GM23338 (cell line): ENCODE measurements at regions not wholly inside any gene's neighbourhood (a gene's known extent, or its start where the extent isn't known, plus 50 kb on each side); places are given as distances from the start of the nearest gene placed in this dataset.
A peak's percentile ranks its signal among the peaks of the same experiment; 100 is the strongest.

ENCODE experiments used
- ATAC-seq: fragments of 200-7000 bp; cut with Tn5 transposase; 3 replicates; pipeline ENCODE4 v1.9.1; 2020
- DNase-seq: peaks from one replicate; pipeline ENCODE4 v3.0.0-alpha.2; 2015; ENCODE audit warnings: low spot score
- H2AFZ ChIP-seq: fragments of 200-600 bp; sonication (generic); 2 replicates; pipeline ENCODE4 v1.8.0; 2016; ENCODE audit warnings: antibody characterized with exemption, mild to moderate bottlenecking, moderate library complexity
- H3F3A ChIP-seq: fragments of 200-600 bp; sonication (generic); replicated peaks from 2 replicates; pipeline ENCODE4 v1.8.0; 2017; ENCODE audit warnings: antibody characterized with exemption, mixed run types, low read depth
- H3K27ac ChIP-seq: fragments of 200-600 bp; sonication (generic); 2 replicates; pipeline ENCODE4 v1.6.1; 2016; ENCODE audit warnings: low read depth
- H3K27me3 ChIP-seq: fragments of 200-600 bp; sonication (generic); 2 replicates; pipeline ENCODE4 v1.8.0; 2016; ENCODE audit warnings: mild to moderate bottlenecking, mixed run types, moderate library complexity; ENCODE audit not compliant: insufficient read depth
- H3K36me3 ChIP-seq: fragments of 200-600 bp; sonication (generic); 2 replicates; pipeline ENCODE4 v1.8.0; 2016; ENCODE audit warnings: mild to moderate bottlenecking; ENCODE audit not compliant: insufficient read depth
- H3K4me1 ChIP-seq: fragments of 200-600 bp; sonication (generic); 2 replicates; pipeline ENCODE4 v1.8.0; 2016; ENCODE audit warnings: mild to moderate bottlenecking, moderate library complexity; ENCODE audit not compliant: insufficient read depth
- H3K4me2 ChIP-seq: fragments of 200-600 bp; sonication (generic); 2 replicates; pipeline ENCODE4 v1.7.1; 2017; ENCODE audit warnings: mixed run types
- H3K4me3 ChIP-seq: fragments of 200-600 bp; sonication (generic); 2 replicates; pipeline ENCODE4 v1.6.1; 2016; ENCODE audit warnings: mixed run types
- H3K79me2 ChIP-seq: fragments of 200-600 bp; sonication (generic); replicated peaks from 2 replicates; pipeline ENCODE4 v1.8.0; 2017; ENCODE audit warnings: mild to moderate bottlenecking; ENCODE audit not compliant: insufficient read depth
- H3K9me2 ChIP-seq: fragments of 200-600 bp; sonication (generic); 2 replicates; pipeline ENCODE4 v1.8.0; 2017; ENCODE audit not compliant: insufficient read depth
- H4K20me1 ChIP-seq: fragments of 200-600 bp; sonication (generic); replicated peaks from 2 replicates; pipeline ENCODE4 v1.8.0; 2017; ENCODE audit warnings: mild to moderate bottlenecking; ENCODE audit not compliant: insufficient read depth
- H3K27ac Mint-ChIP-seq: 2 replicates; pipeline ENCODE4 v1.8.0; 2020; ENCODE audit warnings: inconsistent platforms, mild to moderate bottlenecking, moderate library complexity, mixed read lengths
- H3K27me3 Mint-ChIP-seq: 3 replicates; pipeline ENCODE4 v1.8.0; 2022; ENCODE audit warnings: low read depth, mild to moderate bottlenecking, moderate library complexity, mixed read lengths, inconsistent platforms; ENCODE audit not compliant: insufficient read depth, poor library complexity
- H3K36me3 Mint-ChIP-seq: 3 replicates; pipeline ENCODE4 v1.8.0; 2021; ENCODE audit warnings: low read depth, mild to moderate bottlenecking, inconsistent platforms, moderate library complexity, mixed read lengths
- H3K4me1 Mint-ChIP-seq: 3 replicates; pipeline ENCODE4 v1.8.0; 2020; ENCODE audit warnings: mild to moderate bottlenecking, inconsistent platforms, mixed read lengths
- H3K4me3 Mint-ChIP-seq: 3 replicates; pipeline ENCODE4 v1.8.0; 2021; ENCODE audit warnings: moderate library complexity, mild to moderate bottlenecking, inconsistent platforms, mixed read lengths
- H3K9me3 Mint-ChIP-seq: 3 replicates; pipeline ENCODE4 v1.8.0; 2020; ENCODE audit warnings: moderate library complexity, mild to moderate bottlenecking, inconsistent platforms, mixed read lengths
- CREB1 ChIP-seq: fragments of 250-450 bp; sonication (Bioruptor Pico); IDR thresholded peaks from 2 replicates; pipeline ENCODE4 v1.5.0; 2020; ENCODE audit warnings: low read depth, mild to moderate bottlenecking, moderate library complexity
- CTCF ChIP-seq, 2 experiments: fragments of 200-600 bp in 1 of 2; sonication (generic) in 1 of 2; conservative IDR thresholded peaks; 2 replicates each; pipeline versions ENCODE4 v1.5.1 to v1.6.1; 2016 to 2017; ENCODE audit warnings: antibody characterized with exemption in 2 of 2, low read depth in 2 of 2, mild to moderate bottlenecking in 2 of 2, moderate library complexity in 1 of 2
- ETS1 ChIP-seq: IDR thresholded peaks from 2 replicates; pipeline ENCODE4 v1.6.1; 2016; ENCODE audit warnings: antibody characterized with exemption
- EZH2 ChIP-seq: fragments of 200-600 bp; sonication (generic); IDR thresholded peaks from one replicate; pipeline ENCODE4 v1.8.0; 2017; ENCODE audit warnings: antibody characterized with exemption, mild to moderate bottlenecking, low read depth; ENCODE audit not compliant: unreplicated experiment
- EZH2phosphoT487 ChIP-seq: fragments of 200-600 bp; sonication (generic); IDR thresholded peaks from one replicate; pipeline ENCODE4 v1.8.1; 2018; ENCODE audit warnings: antibody characterized with exemption; ENCODE audit not compliant: unreplicated experiment
- JUNB ChIP-seq: IDR thresholded peaks from one replicate; pipeline ENCODE4 v1.6.1; 2016; ENCODE audit warnings: antibody characterized with exemption; ENCODE audit not compliant: unreplicated experiment
- NANOG ChIP-seq: IDR thresholded peaks from 2 replicates; pipeline ENCODE4 v1.6.1; 2016; ENCODE audit warnings: antibody characterized with exemption, borderline replicate concordance
- POLR2AphosphoS5 ChIP-seq: IDR thresholded peaks from 2 replicates; pipeline ENCODE4 v1.6.1; 2016; ENCODE audit warnings: antibody characterized with exemption, low read depth
- REST ChIP-seq: IDR thresholded peaks from one replicate; pipeline ENCODE4 v1.6.1; 2018; ENCODE audit warnings: antibody characterized with exemption; ENCODE audit not compliant: unreplicated experiment
- STAT1 ChIP-seq: IDR thresholded peaks from one replicate; pipeline ENCODE4 v1.6.1; 2016; ENCODE audit warnings: antibody characterized with exemption; ENCODE audit not compliant: unreplicated experiment
- ZNF114 ChIP-seq: fragments of 250-450 bp; sonication (Bioruptor Pico); IDR thresholded peaks from 2 replicates; pipeline ENCODE4 v1.5.0; 2020; ENCODE audit warnings: mild to moderate bottlenecking, moderate library complexity
- ZNF331 ChIP-seq: fragments of 250-450 bp; sonication (Bioruptor Pico); IDR thresholded peaks from 2 replicates; pipeline ENCODE4 v1.5.0; 2020; ENCODE audit warnings: low read depth, mild to moderate bottlenecking, moderate library complexity
- ZNF462 ChIP-seq: fragments of 250-450 bp; sonication (Bioruptor Pico); IDR thresholded peaks from 2 replicates; pipeline ENCODE4 v1.5.0; 2020; ENCODE audit warnings: mild to moderate bottlenecking, moderate library complexity

- H3K27ac Mint-ChIP-seq = peak overlapping the region; percentile 42; the same call in 1 of the 2 replicates
- TF ChIP-seq ZNF462 (CRISPR knock-in tag) = no peak
- TF ChIP-seq REST = no peak
- no peak for TF ChIP-seq CTCF (conservative IDR thresholded peaks at IDR 0.05; ENCODE audit: low read depth in 2 of 2)
- no peak for TF ChIP-seq STAT1
- no peak for TF ChIP-seq ETS1
- no peak for TF ChIP-seq ZNF331 (CRISPR knock-in tag)
- no peak for TF ChIP-seq NANOG
- TF ChIP-seq JUNB = no peak
- TF ChIP-seq EZH2phosphoT487 = no peak
- no peak for TF ChIP-seq CREB1 (CRISPR knock-in tag)
- TF ChIP-seq ZNF114 (CRISPR knock-in tag) = no peak
- no peak for TF ChIP-seq EZH2
- TF ChIP-seq POLR2AphosphoS5 = no peak
- no peaks in the 10 kb centered on the region for H3F3A ChIP-seq
- H3K4me3 ChIP-seq = no peak overlapping the region
- DNase-seq (no peak), ATAC-seq (no peak)
- H3K27ac ChIP-seq = no peak overlapping the region
- H4K20me1 ChIP-seq = no peaks in the 10 kb centered on the region
- H3K4me3 Mint-ChIP-seq = no peak overlapping the region
- H3K36me3 ChIP-seq = no peaks in the 10 kb centered on the region
- no peaks in the 10 kb centered on the region for H3K27me3 Mint-ChIP-seq
- H3K36me3 Mint-ChIP-seq = no peaks in the 10 kb centered on the region
- no peaks in the 10 kb centered on the region for H3K9me2 ChIP-seq
- 0 out of 2 replicates have a peak, but pooled peaks cover 5% of the 10 kb centered on the region for H3K4me1 ChIP-seq
- H2AFZ ChIP-seq = no peak overlapping the region
- peaks cover 18% of the 10 kb centered on the region for H3K4me1 Mint-ChIP-seq
- H3K4me2 ChIP-seq = no peak overlapping the region
- H3K79me2 ChIP-seq = no peaks in the 10 kb centered on the region
- no peaks in the 10 kb centered on the region for H3K27me3 ChIP-seq
- no peaks in the 10 kb centered on the region for H3K9me3 Mint-ChIP-seq
Measured at GRCh38 chr6:97406633-97407032, 123.6 kb upstream of the MMS22L start.
